Muscle of leg (tissue), 3 donors: ENCODE measurements at regions not wholly inside any gene's neighbourhood (a gene's known extent, or its start where the extent isn't known, plus 50 kb on each side); places are given as distances from the start of the nearest gene placed in this dataset.

Experiments used
- DNase-seq: peaks from one replicate; pipeline ENCODE4 v3.0.0; 2013
- H3K27ac ChIP-seq: one replicate; pipeline ENCODE4 v1.5.1; 2013; ENCODE audit warnings: mild to moderate bottlenecking, low read length, control low read depth
- H3K27me3 ChIP-seq: one replicate; pipeline ENCODE4 v1.6.1; 2013; ENCODE audit warnings: low read length; ENCODE audit not compliant: control insufficient read depth, insufficient read depth
- H3K36me3 ChIP-seq: one replicate; pipeline ENCODE4 v1.6.1; 2013; ENCODE audit warnings: low read length; ENCODE audit not compliant: control insufficient read depth, insufficient read depth
- H3K4me1 ChIP-seq: one replicate; pipeline ENCODE4 v1.6.1; 2013; ENCODE audit warnings: low read length; ENCODE audit not compliant: control insufficient read depth, insufficient read depth
- H3K4me3 ChIP-seq: one replicate; pipeline ENCODE4 v1.5.1; 2013; ENCODE audit warnings: low read length, control low read depth
- H3K9me3 ChIP-seq: replicated peaks from 2 replicates; pipeline ENCODE4 v1.6.1; 2013; ENCODE audit warnings: low read depth, low read length; ENCODE audit not compliant: control insufficient read depth
- WGBS: methylation state at CpG from one replicate; pipeline ENCODE4 v1.1.5; 2013; ENCODE audit warnings: missing lambda C conversion rate; ENCODE audit not compliant: insufficient coverage; 5-methylcytosine and 5-hydroxymethylcytosine counted together

DNA sequence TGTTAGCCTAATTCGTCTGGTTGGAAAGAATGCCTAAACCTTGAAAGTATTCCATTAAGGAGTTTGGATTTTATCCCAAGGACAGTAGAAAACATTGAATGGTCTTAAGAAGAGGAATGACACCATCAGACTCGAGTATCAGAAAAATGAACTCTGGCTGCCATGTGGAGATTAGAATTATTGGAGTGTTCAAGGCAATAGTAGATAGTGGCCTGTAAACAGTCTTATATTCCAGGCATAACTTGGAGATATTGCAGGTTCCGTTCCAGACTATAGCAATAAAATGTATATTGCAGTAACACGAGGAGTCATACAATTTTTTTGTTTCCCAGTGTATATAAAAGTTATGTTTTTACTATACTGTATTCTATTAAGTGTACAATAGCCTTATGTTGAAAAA, 130.9 kb downstream of the GDAP2 start:
- WGBS: 50% methylated on average over 2 of the region's 4 CpGs
- H3K27ac ChIP-seq: no peak overlapping the region
- DNase-seq: no peak
- H3K4me3 ChIP-seq: no peak overlapping the region
- no peaks in the 10 kb centered on the region for H3K27me3 ChIP-seq
- H3K9me3 ChIP-seq: no peaks in the 10 kb centered on the region
- peaks cover 5% of the 10 kb centered on the region for H3K4me1 ChIP-seq
- H3K36me3 ChIP-seq: no peaks in the 10 kb centered on the region

- no peaks in the 10 kb centered on the region for H3K36me3 ChIP-seq
- no peak for DNase-seq
- H3K4me1 ChIP-seq: no peaks in the 10 kb centered on the region
- no peaks in the 10 kb centered on the region for H3K27me3 ChIP-seq
- H3K4me3 ChIP-seq: no peak overlapping the region
- WGBS: 100% methylated on average over 1 of the region's 6 CpGs
- no peak overlapping the region for H3K27ac ChIP-seq
- no peaks in the 10 kb centered on the region for H3K9me3 ChIP-seq
Measured at GRCh38 chr1:117802531-117803257, 126.7 kb downstream of the GDAP2 start.

GRCh38 chr1:117803318-117803717, 126.1 kb downstream of the GDAP2 start:
- H3K36me3 ChIP-seq: no peaks in the 10 kb centered on the region
- no peaks in the 10 kb centered on the region for H3K4me1 ChIP-seq
- 80% methylated on average over 1 of the region's 1 CpG for WGBS
- no peak for DNase-seq
- no peaks in the 10 kb centered on the region for H3K9me3 ChIP-seq
- no peaks in the 10 kb centered on the region for H3K27me3 ChIP-seq
- H3K4me3 ChIP-seq: no peak overlapping the region
- H3K27ac ChIP-seq: no peak overlapping the region

DNA sequence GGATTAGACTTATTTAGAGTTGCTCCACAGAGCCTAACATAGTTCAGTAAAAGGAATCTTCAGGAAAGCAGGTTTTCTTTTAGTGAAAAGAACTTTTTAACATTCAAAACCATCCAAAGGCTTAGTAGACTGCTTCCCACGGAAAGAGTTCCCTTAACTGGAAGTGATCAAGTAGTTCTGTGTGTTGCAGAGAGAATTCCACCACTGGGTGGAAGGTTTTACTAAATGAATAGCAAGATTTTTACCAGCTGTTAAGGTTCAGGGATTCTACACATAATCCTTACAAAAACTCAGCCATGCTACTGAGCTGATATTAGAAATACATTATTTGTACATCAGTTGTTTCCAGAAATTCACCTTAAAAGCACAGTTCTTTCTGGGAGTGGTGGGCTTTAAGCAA, 119.7 kb downstream of the GDAP2 start:
- H3K9me3 ChIP-seq: no peaks in the 10 kb centered on the region
- H3K27me3 ChIP-seq: no peaks in the 10 kb centered on the region
- H3K4me3 ChIP-seq: no peak overlapping the region
- H3K36me3 ChIP-seq: no peaks in the 10 kb centered on the region
- no CpG with 5 or more reads among the region's 1 CpG for WGBS
- H3K4me1 ChIP-seq: no peaks in the 10 kb centered on the region
- peak; percentile 51 for DNase-seq
- H3K27ac ChIP-seq: no peak overlapping the region

DNA sequence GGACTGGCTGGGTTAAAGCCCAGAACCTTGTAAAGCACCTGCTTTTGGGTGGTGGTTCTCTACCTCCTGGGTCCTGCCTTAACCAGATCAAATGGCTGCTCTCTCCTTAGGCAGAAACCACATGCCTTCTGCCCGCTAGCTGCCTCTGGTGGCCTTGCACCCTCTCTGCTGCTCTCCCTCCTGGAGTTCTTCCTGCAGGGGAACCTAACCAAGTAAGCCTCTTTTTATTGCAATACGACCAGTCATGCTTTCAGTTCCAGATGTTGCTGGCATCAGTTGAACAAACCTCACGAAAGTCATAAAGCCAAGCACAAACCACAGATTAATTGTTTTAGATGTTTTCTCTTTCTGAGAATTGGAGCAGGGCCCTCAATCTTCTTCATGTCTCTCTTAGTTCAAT, 118.9 kb downstream of the GDAP2 start:
- Histone ChIP-seq H3K36me3 (no peaks in the 10 kb centered on the region), H3K4me1 (peaks cover 4% of the 10 kb centered on the region), H3K27ac (no peak overlapping the region), H3K27me3 (no peaks in the 10 kb centered on the region), H3K4me3 (no peak overlapping the region), H3K9me3 (no peaks in the 10 kb centered on the region)
- no peak for DNase-seq
- 33% methylated on average over 1 of the region's 3 CpGs for WGBS

DNA sequence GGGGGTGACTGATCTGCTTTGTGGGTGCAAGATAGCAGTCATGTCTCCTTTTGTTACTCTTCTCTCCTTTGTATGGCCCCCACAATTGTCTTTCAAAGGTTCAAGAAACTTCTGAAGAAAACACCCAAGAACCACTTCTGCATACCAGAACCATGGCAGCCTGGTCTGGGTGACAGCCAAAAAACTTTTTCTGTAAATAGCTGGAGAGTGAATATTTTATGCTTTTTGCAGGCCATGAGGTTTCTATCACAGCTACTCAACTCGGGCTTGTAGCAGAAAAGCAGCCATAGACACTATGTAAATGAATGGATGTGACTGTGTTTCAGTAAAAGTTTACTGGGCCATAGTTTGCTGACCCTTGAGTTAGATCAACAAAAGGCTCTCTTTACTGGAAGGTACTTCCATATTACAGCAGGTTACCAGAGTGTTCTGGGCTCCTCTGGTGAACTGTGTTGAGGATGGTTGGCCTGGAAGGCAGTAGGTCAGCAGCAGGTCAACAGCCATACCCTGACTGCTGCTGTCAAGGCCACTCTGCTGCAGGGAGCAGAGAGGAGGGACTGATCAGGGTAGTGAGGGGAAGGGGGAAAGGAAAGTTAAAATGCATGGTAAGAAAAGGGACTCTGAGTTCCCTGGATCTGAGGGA, 116.4 kb downstream of the GDAP2 start:
- no peaks in the 10 kb centered on the region for H3K36me3 ChIP-seq
- no peak overlapping the region for H3K4me3 ChIP-seq
- no peaks in the 10 kb centered on the region for H3K27me3 ChIP-seq
- no CpG with 5 or more reads among the region's 1 CpG for WGBS
- H3K4me1 ChIP-seq: peaks cover 4% of the 10 kb centered on the region
- H3K27ac ChIP-seq: no peak overlapping the region
- no peak for DNase-seq
- H3K9me3 ChIP-seq: no peaks in the 10 kb centered on the region
